WERI-Rb-1 (cell line): ENCODE measurements at regions not wholly inside any gene's neighbourhood (a gene's known extent, or its start where the extent isn't known, plus 50 kb on each side); places are given as distances from the start of the nearest gene placed in this dataset.

Source experiments
- DNase-seq: peaks from one replicate; pipeline ENCODE4 v3.0.0-alpha.2; 2020
- H3K27ac ChIP-seq: fragments of 250-450 bp; sonication (Bioruptor Pico); 2 replicates; pipeline ENCODE4 v1.5.1; 2020; ENCODE audit warnings: mild to moderate bottlenecking, moderate library complexity
- H3K27me3 ChIP-seq: fragments of 250-450 bp; sonication (Bioruptor Pico); 2 replicates; pipeline ENCODE4 v1.5.1; 2021; ENCODE audit warnings: mild to moderate bottlenecking, low read depth, moderate library complexity; ENCODE audit not compliant: insufficient read depth, severe bottlenecking
- H3K36me3 ChIP-seq: fragments of 250-450 bp; sonication (Bioruptor Pico); 2 replicates; pipeline ENCODE4 v1.5.1; 2020; ENCODE audit warnings: mild to moderate bottlenecking, moderate library complexity
- H3K4me3 ChIP-seq: 2 replicates; pipeline ENCODE4 v1.5.1; 2011; ENCODE audit warnings: low read depth, mild to moderate bottlenecking, control low read depth, low read length
- H3K9me3 ChIP-seq: fragments of 250-450 bp; sonication (Bioruptor Pico); 2 replicates; pipeline ENCODE4 v1.5.1; 2021; ENCODE audit warnings: mild to moderate bottlenecking, moderate library complexity; ENCODE audit not compliant: severe bottlenecking
- TF ChIP-seq, protein P1 (sequence below): IDR thresholded peaks from 2 replicates; pipeline ENCODE4 v1.5.1; 2011; ENCODE audit warnings: low read depth, mild to moderate bottlenecking, control low read depth, inconsistent platforms, low read length

DNA sequence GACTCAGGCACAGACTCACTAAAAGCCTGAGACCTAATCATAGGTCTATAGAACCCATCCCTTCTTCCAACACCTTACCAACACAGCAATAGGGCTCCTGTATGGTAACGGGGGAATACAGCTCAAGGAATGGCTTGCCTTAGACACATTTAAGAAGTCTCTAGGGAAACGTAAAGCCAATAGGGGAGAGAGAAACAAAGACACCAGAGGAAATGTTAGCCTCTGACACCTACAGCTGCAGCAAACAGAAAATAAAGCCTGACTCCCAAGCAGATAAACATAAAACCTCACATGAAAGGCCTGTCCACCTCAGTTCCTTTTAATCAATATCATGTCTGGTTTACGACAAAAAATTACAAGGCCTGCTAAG lies 51.1 kb upstream of the NCOA1 start:
- TF ChIP-seq, protein P1, sequence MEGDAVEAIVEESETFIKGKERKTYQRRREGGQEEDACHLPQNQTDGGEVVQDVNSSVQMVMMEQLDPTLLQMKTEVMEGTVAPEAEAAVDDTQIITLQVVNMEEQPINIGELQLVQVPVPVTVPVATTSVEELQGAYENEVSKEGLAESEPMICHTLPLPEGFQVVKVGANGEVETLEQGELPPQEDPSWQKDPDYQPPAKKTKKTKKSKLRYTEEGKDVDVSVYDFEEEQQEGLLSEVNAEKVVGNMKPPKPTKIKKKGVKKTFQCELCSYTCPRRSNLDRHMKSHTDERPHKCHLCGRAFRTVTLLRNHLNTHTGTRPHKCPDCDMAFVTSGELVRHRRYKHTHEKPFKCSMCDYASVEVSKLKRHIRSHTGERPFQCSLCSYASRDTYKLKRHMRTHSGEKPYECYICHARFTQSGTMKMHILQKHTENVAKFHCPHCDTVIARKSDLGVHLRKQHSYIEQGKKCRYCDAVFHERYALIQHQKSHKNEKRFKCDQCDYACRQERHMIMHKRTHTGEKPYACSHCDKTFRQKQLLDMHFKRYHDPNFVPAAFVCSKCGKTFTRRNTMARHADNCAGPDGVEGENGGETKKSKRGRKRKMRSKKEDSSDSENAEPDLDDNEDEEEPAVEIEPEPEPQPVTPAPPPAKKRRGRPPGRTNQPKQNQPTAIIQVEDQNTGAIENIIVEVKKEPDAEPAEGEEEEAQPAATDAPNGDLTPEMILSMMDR: no peak
- DNase-seq: no peak
- H3K9me3 ChIP-seq: no peaks in the 10 kb centered on the region
- H3K27ac ChIP-seq: no peak overlapping the region
- H3K27me3 ChIP-seq: no peaks in the 10 kb centered on the region
- H3K36me3 ChIP-seq: no peaks in the 10 kb centered on the region
- no peak overlapping the region for H3K4me3 ChIP-seq

DNA sequence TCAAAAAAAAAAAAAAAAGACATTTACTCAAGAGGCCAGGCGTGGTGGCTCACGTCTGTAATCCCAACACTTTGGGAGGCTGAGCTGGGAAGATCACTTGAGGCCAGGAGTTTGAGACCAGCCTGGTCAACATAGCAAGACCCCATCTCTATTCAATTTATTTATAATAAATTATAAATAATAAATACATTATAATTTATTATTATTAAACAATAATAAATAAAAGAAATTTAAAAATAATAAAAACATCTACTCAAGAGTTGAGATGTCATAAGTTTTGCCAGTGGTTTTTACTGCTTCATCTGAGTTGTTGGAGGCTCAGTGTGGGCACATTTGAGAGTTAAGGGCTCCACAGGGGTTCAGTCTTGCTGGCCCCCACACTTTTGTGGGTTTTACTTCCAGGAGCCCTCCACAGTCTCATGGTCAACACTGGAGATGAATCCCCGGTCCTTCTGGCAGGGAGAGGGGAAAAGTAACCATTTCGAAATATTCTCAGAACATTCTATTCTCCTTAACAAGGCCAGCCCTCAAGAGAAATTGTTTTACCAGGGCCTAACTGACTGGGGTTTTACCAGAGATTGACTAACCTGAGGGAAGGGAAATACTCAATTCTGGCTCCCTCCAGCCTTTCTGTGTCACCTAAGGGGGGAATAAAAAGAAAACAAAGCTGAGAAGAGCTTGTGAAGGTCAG lies 51.6 kb upstream of the NCOA1 start:
- H3K27me3 ChIP-seq: no peaks in the 10 kb centered on the region
- no peak overlapping the region for H3K27ac ChIP-seq
- TF ChIP-seq, protein P1: no peak
- DNase-seq: no peak
- no peaks in the 10 kb centered on the region for H3K9me3 ChIP-seq
- H3K36me3 ChIP-seq: no peaks in the 10 kb centered on the region
- no peak overlapping the region for H3K4me3 ChIP-seq

DNA sequence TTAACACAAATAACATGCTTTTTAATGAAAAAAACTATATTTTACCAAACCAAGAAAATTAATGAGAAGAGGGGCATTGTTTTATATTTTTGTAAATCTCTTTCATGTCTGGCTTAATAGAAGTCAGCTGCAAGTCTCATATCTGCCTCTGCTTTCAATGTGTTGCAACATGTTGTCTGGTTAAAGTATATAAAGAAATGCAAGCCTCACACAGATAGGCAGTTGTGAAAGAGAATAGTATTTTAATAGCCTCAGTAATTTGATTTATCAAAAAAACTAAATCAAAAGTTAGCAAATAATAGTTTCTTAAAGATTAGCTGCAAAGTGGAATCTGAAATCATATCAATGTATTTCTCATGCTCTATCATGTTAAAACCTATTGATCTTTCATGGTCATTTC lies 52.9 kb upstream of the NCOA1 start:
- Histone ChIP-seq H3K4me3 (no peak overlapping the region), H3K36me3 (no peaks in the 10 kb centered on the region), H3K27me3 (no peaks in the 10 kb centered on the region), H3K27ac (no peak overlapping the region), H3K9me3 (no peaks in the 10 kb centered on the region)
- no peak for DNase-seq
- TF ChIP-seq, protein P1: no peak

DNA sequence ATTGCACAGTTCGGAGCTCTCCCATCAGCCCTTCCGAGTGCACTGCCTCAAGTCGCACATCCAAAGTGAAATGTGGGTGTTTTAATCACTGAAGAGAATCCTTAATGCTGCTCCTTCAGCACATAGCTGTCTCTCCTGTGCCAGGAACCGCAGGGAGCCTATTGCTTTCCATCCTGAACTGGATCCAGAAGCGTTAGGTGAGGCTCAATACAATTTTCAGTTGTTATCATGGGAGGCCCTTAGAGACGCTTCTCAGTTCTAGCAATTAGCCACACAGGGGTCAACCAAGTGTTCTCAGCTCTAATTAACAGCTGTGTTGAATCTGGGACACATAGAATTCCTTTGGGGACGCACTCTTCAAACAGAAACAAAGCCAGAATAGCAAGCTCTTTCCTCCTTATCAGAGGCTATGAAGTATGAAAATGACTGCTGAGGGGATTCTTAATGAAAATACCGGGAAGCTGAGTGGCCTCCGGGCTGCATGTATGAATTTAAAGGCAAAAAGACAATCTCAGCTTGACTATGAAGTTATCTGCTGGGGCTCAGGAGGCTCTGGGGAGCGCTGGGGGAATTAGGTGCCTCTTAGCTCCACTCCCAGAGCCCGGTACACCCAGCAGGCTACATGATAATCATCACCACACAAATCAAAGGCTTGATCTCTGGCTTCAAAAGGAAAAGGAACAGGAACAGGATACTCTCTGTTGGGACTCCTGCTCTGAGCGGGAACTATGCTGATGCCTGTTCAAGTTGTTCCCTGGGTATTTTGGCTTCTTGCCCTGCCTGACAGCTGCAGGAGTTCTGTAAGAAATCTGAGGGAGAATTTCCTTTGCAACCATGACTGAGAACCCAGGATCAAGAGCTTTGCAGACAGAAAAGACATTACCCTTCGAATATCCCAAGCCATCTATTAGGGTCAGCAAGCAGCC lies 55.4 kb upstream of the NCOA1 start:
- no peak overlapping the region for H3K27ac ChIP-seq
- no peak overlapping the region for H3K4me3 ChIP-seq
- no peak for DNase-seq
- H3K36me3 ChIP-seq: no peaks in the 10 kb centered on the region
- no peaks in the 10 kb centered on the region for H3K9me3 ChIP-seq
- TF ChIP-seq, protein P1: no peak
- H3K27me3 ChIP-seq: no peaks in the 10 kb centered on the region

DNA sequence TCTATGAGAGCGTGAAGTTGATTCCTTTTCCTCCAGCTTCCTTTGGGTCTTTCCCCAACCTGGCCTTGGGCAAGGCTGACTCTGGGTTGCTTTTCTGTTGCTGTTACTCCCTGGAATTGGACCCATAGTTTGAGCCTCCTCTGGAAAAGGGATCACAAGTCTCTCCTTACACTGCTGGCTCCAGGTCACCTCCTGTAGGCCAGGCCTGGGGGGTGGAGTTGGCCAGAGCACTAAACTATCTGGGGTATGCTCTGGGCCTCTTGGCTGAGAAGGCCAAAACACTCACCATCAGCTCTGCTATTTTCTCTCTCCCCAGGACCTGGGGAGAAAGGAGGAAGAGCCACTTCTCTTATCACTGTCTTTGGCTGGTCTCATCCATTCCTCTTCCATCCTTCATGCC lies 56.5 kb upstream of the NCOA1 start:
- H3K4me3 ChIP-seq: no peak overlapping the region
- no peak for DNase-seq
- TF ChIP-seq, protein P1: no peak
- H3K27ac ChIP-seq: no peak overlapping the region
- H3K27me3 ChIP-seq: no peaks in the 10 kb centered on the region
- no peaks in the 10 kb centered on the region for H3K36me3 ChIP-seq
- H3K9me3 ChIP-seq: no peaks in the 10 kb centered on the region
